IPS-18a (cell line): ENCODE measurements at regions not wholly inside any gene's neighbourhood (a gene's known extent, or its start where the extent isn't known, plus 50 kb on each side); places are given as distances from the start of the nearest gene placed in this dataset.
"Not testable (repeated sequence)": the region's sequence is repeated elsewhere in the genome, so short reads cannot be mapped to it uniquely, and the experiment has no call there.

ENCODE experiments used
- H3K27ac ChIP-seq: one replicate; pipeline ENCODE4 v1.5.1; 2013; ENCODE audit warnings: low read length
- H3K27me3 ChIP-seq: one replicate; pipeline ENCODE4 v1.6.1; 2013; ENCODE audit warnings: mild to moderate bottlenecking, low read length; ENCODE audit not compliant: control insufficient read depth, insufficient read depth
- H3K36me3 ChIP-seq: one replicate; pipeline ENCODE4 v1.6.1; 2013; ENCODE audit warnings: low read depth, low read length; ENCODE audit not compliant: control insufficient read depth
- H3K4me1 ChIP-seq: one replicate; pipeline ENCODE4 v1.6.1; 2013; ENCODE audit warnings: low read depth, low read length; ENCODE audit not compliant: control insufficient read depth
- H3K4me3 ChIP-seq: one replicate; pipeline ENCODE4 v1.5.1; 2013; ENCODE audit warnings: low read length
- H3K9ac ChIP-seq: one replicate; pipeline ENCODE4 v1.6.1; 2013; ENCODE audit warnings: mild to moderate bottlenecking, low read length, moderate library complexity
- H3K9me3 ChIP-seq: one replicate; pipeline ENCODE4 v1.6.1; 2013; ENCODE audit warnings: low read depth, low read length; ENCODE audit not compliant: control insufficient read depth

GRCh38 chr5:19142713-19143414, 845.1 kb downstream of the CDH18 start:
- not testable (repeated sequence) for H3K4me3 ChIP-seq, H3K27ac ChIP-seq, H3K27me3 ChIP-seq, H3K4me1 ChIP-seq, H3K36me3 ChIP-seq, H3K9ac ChIP-seq, H3K9me3 ChIP-seq

- Histone ChIP-seq H3K36me3 (no peaks in the 10 kb centered on the region), H3K27me3 (no peaks in the 10 kb centered on the region), H3K4me3 (no peak overlapping the region), H3K27ac (no peak overlapping the region), H3K4me1 (no peaks in the 10 kb centered on the region), H3K9ac (no peak overlapping the region), H3K9me3 (no peaks in the 10 kb centered on the region)
Observed at GRCh38 chr5:19143935-19144334, 844.1 kb downstream of the CDH18 start.

- H3K4me3 ChIP-seq: no peak overlapping the region
- H3K4me1 ChIP-seq: no peaks in the 10 kb centered on the region
- no peak overlapping the region for H3K27ac ChIP-seq
- H3K9me3 ChIP-seq: no peaks in the 10 kb centered on the region
- no peak overlapping the region for H3K9ac ChIP-seq
- H3K36me3 ChIP-seq: no peaks in the 10 kb centered on the region
- H3K27me3 ChIP-seq: no peaks in the 10 kb centered on the region
Observed at GRCh38 chr5:19169426-19169825, 818.6 kb downstream of the CDH18 start.

- Histone ChIP-seq H3K27me3 (no peaks in the 10 kb centered on the region), H3K36me3 (no peaks in the 10 kb centered on the region), H3K9ac (no peak overlapping the region), H3K4me3 (no peak overlapping the region), H3K27ac (no peak overlapping the region), H3K9me3 (no peaks in the 10 kb centered on the region), H3K4me1 (no peaks in the 10 kb centered on the region)
Observed at GRCh38 chr5:19172926-19173470, 815.0 kb downstream of the CDH18 start.

GRCh38 chr5:19175776-19176570, 812.0 kb downstream of the CDH18 start:
- no peaks in the 10 kb centered on the region for H3K27me3 ChIP-seq
- no peak overlapping the region for H3K9ac ChIP-seq
- H3K4me1 ChIP-seq: no peaks in the 10 kb centered on the region
- no peak overlapping the region for H3K27ac ChIP-seq
- no peaks in the 10 kb centered on the region for H3K36me3 ChIP-seq
- no peaks in the 10 kb centered on the region for H3K9me3 ChIP-seq
- no peak overlapping the region for H3K4me3 ChIP-seq

- H3K36me3 ChIP-seq: no peaks in the 10 kb centered on the region
- no peak overlapping the region for H3K9ac ChIP-seq
- no peaks in the 10 kb centered on the region for H3K9me3 ChIP-seq
- no peak overlapping the region for H3K4me3 ChIP-seq
- H3K27ac ChIP-seq: no peak overlapping the region
- H3K27me3 ChIP-seq: no peaks in the 10 kb centered on the region
- no peaks in the 10 kb centered on the region for H3K4me1 ChIP-seq
Observed at GRCh38 chr5:19179571-19179970, 808.4 kb downstream of the CDH18 start.

- no peak overlapping the region for H3K27ac ChIP-seq
Observed at GRCh38 chr5:19189176-19189575, 798.8 kb downstream of the CDH18 start.

GRCh38 chr5:19193631-19194030, 794.4 kb downstream of the CDH18 start:
- Histone ChIP-seq H3K9ac (no peak overlapping the region), H3K4me1 (no peaks in the 10 kb centered on the region), H3K27me3 (no peaks in the 10 kb centered on the region), H3K36me3 (no peaks in the 10 kb centered on the region), H3K27ac (no peak overlapping the region), H3K4me3 (no peak overlapping the region), H3K9me3 (no peaks in the 10 kb centered on the region)

More at GRCh38 chr5:19189176-19189575, 798.8 kb downstream of the CDH18 start:
- Histone ChIP-seq H3K4me3 (no peak overlapping the region), H3K9ac (no peak overlapping the region), H3K4me1 (no peaks in the 10 kb centered on the region), H3K36me3 (no peaks in the 10 kb centered on the region), H3K27me3 (no peaks in the 10 kb centered on the region), H3K9me3 (no peaks in the 10 kb centered on the region)

- no peak overlapping the region for H3K9ac ChIP-seq
- no peaks in the 10 kb centered on the region for H3K36me3 ChIP-seq
- H3K27me3 ChIP-seq: no peaks in the 10 kb centered on the region
- H3K9me3 ChIP-seq: no peaks in the 10 kb centered on the region
- no peak overlapping the region for H3K4me3 ChIP-seq
- H3K27ac ChIP-seq: no peak overlapping the region
- H3K4me1 ChIP-seq: no peaks in the 10 kb centered on the region
Observed at GRCh38 chr5:19196631-19197030, 791.4 kb downstream of the CDH18 start.

- Histone ChIP-seq H3K36me3 (no peaks in the 10 kb centered on the region), H3K9me3 (no peaks in the 10 kb centered on the region), H3K4me1 (no peaks in the 10 kb centered on the region), H3K9ac (no peak overlapping the region), H3K4me3 (no peak overlapping the region), H3K27me3 (no peaks in the 10 kb centered on the region), H3K27ac (no peak overlapping the region)
Observed at GRCh38 chr5:19200251-19200650, 787.7 kb downstream of the CDH18 start.

- Histone ChIP-seq H3K27me3 (no peaks in the 10 kb centered on the region), H3K9me3 (no peaks in the 10 kb centered on the region), H3K36me3 (no peaks in the 10 kb centered on the region), H3K4me3 (no peak overlapping the region), H3K9ac (no peak overlapping the region), H3K27ac (no peak overlapping the region), H3K4me1 (no peaks in the 10 kb centered on the region)
Observed at GRCh38 chr5:19208397-19208796, 779.6 kb downstream of the CDH18 start.
